Esophagus squamous epithelium (tissue), 5 donors: ENCODE measurements at regions not wholly inside any gene's neighbourhood (a gene's known extent, or its start where the extent isn't known, plus 50 kb on each side); places are given as distances from the start of the nearest gene placed in this dataset.

Source experiments
- DNase-seq: peaks from one replicate; lab custom pipeline; 2025; lab: John Stamatoyannopoulos, UW
- H3K27ac ChIP-seq, 4 donors: fragments of 200-600 bp; sonication (generic); one replicate each; pipeline ENCODE4 v1.5.1; 2016 to 2019; ENCODE audit warnings: mild to moderate bottlenecking in 1 of 4
- H3K27me3 ChIP-seq, 4 donors: fragments of 200-600 bp; sonication (generic); 1 replicate in 3 of 4; 2 replicates in 1 of 4; pipeline versions ENCODE4 v1.5.1 to v1.6.0; 2017 to 2021; ENCODE audit warnings: antibody characterized with exemption in 1 of 4
- H3K36me3 ChIP-seq, 3 donors: fragments of 200-600 bp; sonication (generic); one replicate each; pipeline ENCODE4 v1.5.1; 2016 to 2019
- H3K4me1 ChIP-seq, 3 donors: fragments of 200-600 bp; sonication (generic); one replicate each; pipeline ENCODE4 v1.5.1; 2017 to 2019
- H3K4me3 ChIP-seq, 4 donors: fragments of 200-600 bp; sonication (generic); 1 replicate in 3 of 4; 2 replicates in 1 of 4; pipeline ENCODE4 v1.5.1; 2016 to 2019; ENCODE audit warnings: mild to moderate bottlenecking in 2 of 4, moderate library complexity in 1 of 4
- H3K9me3 ChIP-seq, 3 donors: fragments of 200-600 bp; sonication (generic); one replicate each; pipeline ENCODE4 v1.5.1; 2016 to 2019
- CTCF ChIP-seq, 6 experiments: fragments of 450-650 bp in 4 of 6; fragments of 200-600 bp in 2 of 6; sonication (generic) in 2 of 6; IDR thresholded peaks; one replicate each; pipeline ENCODE4 v1.5.1; 2016 to 2019; ENCODE audit warnings: antibody characterized with exemption in 6 of 6, mild to moderate bottlenecking in 4 of 6, moderate library complexity in 4 of 6
- POLR2A ChIP-seq, 4 donors: fragments of 450-650 bp; IDR thresholded peaks; one replicate each; pipeline ENCODE4 v1.6.1; 2017; ENCODE audit warnings: antibody characterized with exemption in 4 of 4, mild to moderate bottlenecking in 4 of 4, moderate library complexity in 3 of 4
- WGBS, 2 donors: methylation state at CpG; one replicate each; pipeline ENCODE4 v1.1.5; 2018; 5-methylcytosine and 5-hydroxymethylcytosine counted together
- intact Hi-C: fragments of 100-400 bp; cut with DNase I; formaldehyde crosslinking; loops from one replicate; pipeline ENCODE4 v1.15.0; 2022
- donor health status: DM: yes; HTN: yes; CAD: no.

GRCh38 chr4:54386042-54386669, 157.1 kb downstream of the PDGFRA start:
- WGBS, 2 donors: 84 to 87% methylated on average over 10 of the region's 10 CpGs
- Histone ChIP-seq H3K27ac (no peak overlapping the region), H3K4me3 (no peak overlapping the region), H3K4me1 (peaks cover 0 to 3% (median 0%) of the 10 kb centered on the region in 3 donors), H3K27me3 (no peaks in the 10 kb centered on the region), H3K36me3 (no peaks in the 10 kb centered on the region), H3K9me3 (no peaks in the 10 kb centered on the region)
- no peak for DNase-seq
- TF ChIP-seq CTCF (IDR thresholded peaks at IDR 0.05) (no peak), POLR2A (IDR thresholded peaks at IDR 0.05) (no peak)
- intact Hi-C loops: no loop called here

DNA sequence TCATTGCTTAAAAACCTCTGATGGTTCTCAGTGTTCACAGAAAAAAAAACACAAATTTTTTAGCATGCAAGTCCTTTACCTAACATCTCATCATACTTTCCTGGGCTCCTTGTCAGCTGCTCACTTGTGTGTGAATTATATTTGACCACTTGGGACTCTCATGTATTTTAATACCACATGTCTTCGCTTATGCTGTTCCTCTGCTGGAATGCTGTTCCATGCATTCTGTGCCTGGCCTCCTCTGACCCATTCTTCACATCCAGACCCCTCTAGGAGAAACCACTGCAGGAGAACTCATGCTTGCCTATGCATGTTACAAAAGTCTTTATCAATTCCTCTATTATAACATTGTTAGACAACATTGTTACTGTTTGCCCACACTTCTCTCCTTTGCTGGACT, 157.6 kb downstream of the PDGFRA start:
- 94 to 96% methylated on average over 1 of the region's 1 CpG for WGBS, 2 donors
- intact Hi-C loops: no loop called here

GRCh38 chr4:54390670-54391069, 161.6 kb downstream of the PDGFRA start:
- Histone ChIP-seq H3K9me3 (no peaks in the 10 kb centered on the region), H3K36me3 (no peaks in the 10 kb centered on the region), H3K27me3 (no peaks in the 10 kb centered on the region), H3K4me1 (no peaks in the 10 kb centered on the region), H3K4me3 (no peak overlapping the region), H3K27ac (no peak overlapping the region)
- intact Hi-C loops: no loop called here
- DNase-seq: no peak
- TF ChIP-seq POLR2A (IDR thresholded peaks at IDR 0.05) (no peak), CTCF (IDR thresholded peaks at IDR 0.05) (no peak)
- WGBS, 2 donors: 43 to 80% methylated on average over 2 to 3 of the region's 3 CpGs

More for the DNA sequence above, 157.6 kb downstream of the PDGFRA start:
- no peaks in the 10 kb centered on the region for H3K9me3 ChIP-seq
- H3K4me3 ChIP-seq: no peak overlapping the region
- no peaks in the 10 kb centered on the region for H3K27me3 ChIP-seq
- DNase-seq: no peak
- H3K36me3 ChIP-seq: no peaks in the 10 kb centered on the region
- no peak for TF ChIP-seq CTCF (IDR thresholded peaks at IDR 0.05)
- TF ChIP-seq POLR2A (IDR thresholded peaks at IDR 0.05): no peak
- peaks cover 0 to 3% (median 0%) of the 10 kb centered on the region in 3 donors for H3K4me1 ChIP-seq
- no peak overlapping the region for H3K27ac ChIP-seq

GRCh38 chr4:54391104-54391503, 162.0 kb downstream of the PDGFRA start:
- H3K27me3 ChIP-seq: no peaks in the 10 kb centered on the region
- H3K9me3 ChIP-seq: no peaks in the 10 kb centered on the region
- no peaks in the 10 kb centered on the region for H3K36me3 ChIP-seq
- intact Hi-C loops: no loop called here
- TF ChIP-seq POLR2A (IDR thresholded peaks at IDR 0.05) (no peak), CTCF (IDR thresholded peaks at IDR 0.05) (no peak)
- WGBS, 2 donors: 22 to 33% methylated on average over 2 of the region's 3 CpGs
- no peaks in the 10 kb centered on the region for H3K4me1 ChIP-seq
- H3K27ac ChIP-seq: no peak overlapping the region
- no peak overlapping the region for H3K4me3 ChIP-seq
- no peak for DNase-seq

DNA sequence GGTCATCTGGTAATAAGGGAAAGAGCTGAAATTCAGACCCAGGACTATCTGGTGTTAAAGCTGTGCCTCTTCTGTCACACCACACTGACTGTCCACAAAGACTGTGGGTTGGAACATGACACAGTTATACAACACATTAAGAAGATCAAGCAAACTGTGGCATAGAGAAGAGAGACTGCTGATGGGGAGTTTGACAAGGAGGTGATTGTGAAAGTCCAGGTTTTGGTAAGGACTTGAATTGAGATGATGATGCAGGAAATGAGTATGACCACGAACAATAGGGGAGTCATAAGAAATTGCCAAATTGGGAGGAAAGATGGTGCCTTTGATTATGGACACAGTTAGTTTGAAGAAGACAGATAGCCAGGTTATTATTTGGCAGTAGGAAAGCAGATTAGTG, 163.4 kb downstream of the PDGFRA start:
- DNase-seq: no peak
- intact Hi-C loops: no loop called here
- Histone ChIP-seq H3K4me3 (no peak overlapping the region), H3K4me1 (no peaks in the 10 kb centered on the region), H3K27ac (no peak overlapping the region), H3K27me3 (no peaks in the 10 kb centered on the region), H3K36me3 (no peaks in the 10 kb centered on the region), H3K9me3 (no peaks in the 10 kb centered on the region)
- TF ChIP-seq CTCF (IDR thresholded peaks at IDR 0.05): no peak
- no peak for TF ChIP-seq POLR2A (IDR thresholded peaks at IDR 0.05)
- WGBS, 2 donors: 30 to 47% methylated on average over 1 of the region's 1 CpG
